HG02759 (cell line): ENCODE measurements at regions not wholly inside any gene's neighbourhood (a gene's known extent, or its start where the extent isn't known, plus 50 kb on each side); places are given as distances from the start of the nearest gene placed in this dataset.
"Not testable (repeated sequence)": the region's sequence is repeated elsewhere in the genome, so short reads cannot be mapped to it uniquely, and the experiment has no call there.

ENCODE experiments used
- ATAC-seq: cut with Tn5 transposase; IDR thresholded peaks from one replicate; pipeline ENCODE4 v1.9.1; 2021; ENCODE audit warnings: mild to moderate bottlenecking, moderate library complexity; ENCODE audit not compliant: unreplicated experiment

- ATAC-seq = not testable (repeated sequence)
Measured at GRCh38 chrX:1105031-1105430, 107.4 kb downstream of the CRLF2 start.

- no peak for ATAC-seq
Measured at GRCh38 chrX:1103360-1103759, 109.1 kb downstream of the CRLF2 start.

- no peak for ATAC-seq
Measured at GRCh38 chrX:1102786-1103185, 109.7 kb downstream of the CRLF2 start.

GRCh38 chrX:1102221-1102620 lies 110.2 kb downstream of the CRLF2 start:
- not testable (repeated sequence) for ATAC-seq

- ATAC-seq = no peak
Measured at GRCh38 chrX:1099146-1099770, 113.2 kb downstream of the CRLF2 start.

GRCh38 chrX:1097328-1097727 lies 115.1 kb downstream of the CRLF2 start:
- ATAC-seq = no peak

GRCh38 chrX:1094566-1095333 lies 117.7 kb downstream of the CRLF2 start:
- ATAC-seq = no peak

- no peak for ATAC-seq
Measured at GRCh38 chrX:1093586-1094421, 118.6 kb downstream of the CRLF2 start.

- ATAC-seq = no peak
Measured at GRCh38 chrX:1093121-1093520, 119.3 kb downstream of the CRLF2 start.

GRCh38 chrX:1086444-1087409 lies 125.7 kb downstream of the CRLF2 start:
- ATAC-seq = no peak

- ATAC-seq = not testable (repeated sequence)
Measured at GRCh38 chrX:1085871-1086270, 126.6 kb downstream of the CRLF2 start.

- no peak for ATAC-seq
Measured at GRCh38 chrX:1084689-1085088, 127.8 kb downstream of the CRLF2 start.

- no peak for ATAC-seq
Measured at GRCh38 chrX:1076871-1077651, 135.4 kb downstream of the CRLF2 start.

- no peak for ATAC-seq
Measured at GRCh38 chrX:1075741-1076140, 136.7 kb downstream of the CRLF2 start.

GRCh38 chrX:1075156-1075555 lies 137.3 kb downstream of the CRLF2 start:
- no peak for ATAC-seq

- ATAC-seq = no peak
Measured at GRCh38 chrX:1074755-1075154, 137.7 kb downstream of the CRLF2 start.

GRCh38 chrX:1074172-1074571 lies 138.3 kb downstream of the CRLF2 start:
- ATAC-seq = no peak

GRCh38 chrX:1072637-1073377 lies 139.6 kb downstream of the CRLF2 start:
- ATAC-seq = no peak

GRCh38 chrX:1071351-1071750 lies 141.1 kb downstream of the CRLF2 start:
- ATAC-seq = no peak
